ENCODE measurements at regions not wholly inside any gene's neighbourhood (a gene's known extent, or its start where the extent isn't known, plus 50 kb on each side); places are given as distances from the start of the nearest gene placed in this dataset.

- no peak for DNase-seq (ENCODE audit: low read depth, low spot score)
- no peak overlapping the region for H3K4me3 ChIP-seq (ENCODE audit: low read length)
These were observed 95.8 kb downstream of the HMX1 start for GRCh38 chr4:8775751-8776355.

- no peak overlapping the region for H3K4me3 ChIP-seq (ENCODE audit: low read length)
- no peak for DNase-seq (ENCODE audit: low read depth, low spot score)
These were observed 96.5 kb downstream of the HMX1 start for GRCh38 chr4:8775121-8775520.

DNA sequence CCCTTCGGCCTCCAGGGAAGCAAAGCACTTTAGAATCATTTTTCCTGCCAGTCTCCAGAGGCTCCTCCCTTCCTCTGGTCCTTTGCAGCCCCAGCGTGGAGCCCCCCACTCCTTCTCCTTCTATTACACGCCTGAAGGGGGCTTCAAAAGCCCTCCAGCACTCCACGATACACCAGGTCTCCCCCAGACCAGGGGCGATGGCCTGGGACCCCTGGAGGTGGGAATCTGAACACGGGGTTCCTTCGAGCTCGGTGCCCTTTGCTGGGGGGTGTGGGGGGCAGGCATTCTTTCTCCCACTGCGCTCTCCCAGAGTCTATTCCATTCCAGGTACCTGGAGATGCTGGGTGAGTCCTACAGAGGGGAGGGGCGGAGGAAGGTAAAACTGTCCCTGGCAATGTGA is 97.6 kb downstream of the HMX1 start:
- no peak for DNase-seq (ENCODE audit: low read depth, low spot score)

GRCh38 chr4:8773124-8773931 is 98.3 kb downstream of the HMX1 start:
- H3K4me3 ChIP-seq (ENCODE audit: low read length), result no peak overlapping the region
- no peak for DNase-seq (ENCODE audit: low read depth, low spot score)

More for the DNA sequence above, 97.6 kb downstream of the HMX1 start:
- H3K4me3 ChIP-seq (ENCODE audit: low read length), result no peak overlapping the region

DNA sequence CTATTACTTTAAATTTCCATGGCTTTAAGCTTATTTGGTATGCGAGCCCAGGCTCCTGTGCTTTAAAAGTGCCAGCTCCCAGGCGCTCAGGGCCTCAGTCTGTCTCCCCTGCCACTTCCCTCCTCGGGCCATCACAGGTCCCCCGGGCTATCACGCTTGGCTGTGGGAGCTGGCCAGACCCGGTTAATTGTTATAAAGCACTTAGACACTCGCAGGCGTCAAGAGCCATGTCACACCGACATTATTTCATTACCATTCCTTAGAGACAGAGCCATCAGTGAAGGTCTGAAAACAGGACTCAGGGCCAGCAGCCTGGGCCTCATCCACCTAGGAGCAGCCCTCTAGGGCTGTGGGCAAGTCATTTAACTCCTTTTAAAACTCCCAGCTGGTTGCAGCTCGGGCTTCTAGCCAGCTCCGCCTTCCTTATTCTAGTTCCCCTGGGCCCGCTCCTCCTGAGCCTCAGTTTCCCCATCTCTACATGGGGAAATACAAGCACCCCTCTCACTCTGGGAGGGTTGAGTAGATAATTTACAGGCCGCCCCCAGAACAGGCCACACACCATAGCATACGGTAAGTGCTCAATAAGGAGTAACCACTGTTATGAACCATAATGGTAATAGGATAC is 99.0 kb downstream of the HMX1 start:
- H3K4me3 ChIP-seq (ENCODE audit: low read length), result no peak overlapping the region
- DNase-seq (ENCODE audit: low read depth, low spot score), result no peak

DNA sequence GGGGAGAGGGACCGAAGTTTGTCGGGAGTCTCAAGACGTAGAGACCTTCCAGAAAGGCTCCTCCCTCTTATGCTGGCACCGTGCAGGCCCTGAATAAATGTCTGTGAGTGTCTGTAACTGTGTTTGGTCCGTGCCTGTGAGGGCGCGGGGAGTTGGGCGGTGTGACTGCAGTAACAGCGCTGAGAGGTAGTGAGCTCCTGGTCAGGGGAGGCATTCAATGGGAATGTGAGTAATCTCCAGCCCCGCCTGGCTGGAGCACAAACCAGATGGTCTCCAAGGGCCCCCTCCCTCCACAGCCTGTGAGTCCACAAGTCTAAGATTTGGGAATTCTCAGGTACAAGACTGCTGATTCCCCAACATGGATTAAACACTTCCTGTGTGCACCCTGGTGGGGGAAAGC is 100.0 kb downstream of the HMX1 start:
- no peak for DNase-seq (ENCODE audit: low read depth, low spot score)
- H3K4me3 ChIP-seq (ENCODE audit: low read length), result no peak overlapping the region

DNA sequence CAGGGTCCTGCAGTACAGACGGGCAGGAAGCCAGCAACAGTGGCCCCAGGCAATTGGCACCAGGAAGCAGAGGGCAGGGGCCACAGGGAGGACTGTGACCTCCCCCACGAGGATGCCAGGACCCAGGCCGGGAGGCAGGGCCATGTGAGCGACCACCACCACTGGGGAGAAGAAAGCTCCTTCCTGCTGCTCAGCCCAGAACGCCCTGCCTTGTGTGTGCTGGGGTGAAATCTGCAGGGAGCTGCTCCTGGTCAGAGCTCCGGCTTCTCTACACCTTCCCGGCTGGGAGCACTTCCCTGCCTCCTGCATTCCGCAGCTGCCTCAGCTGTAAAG is 100.4 kb downstream of the HMX1 start:
- no peak overlapping the region for H3K4me3 ChIP-seq (ENCODE audit: low read length)
- DNase-seq (ENCODE audit: low read depth, low spot score), result no peak

DNA sequence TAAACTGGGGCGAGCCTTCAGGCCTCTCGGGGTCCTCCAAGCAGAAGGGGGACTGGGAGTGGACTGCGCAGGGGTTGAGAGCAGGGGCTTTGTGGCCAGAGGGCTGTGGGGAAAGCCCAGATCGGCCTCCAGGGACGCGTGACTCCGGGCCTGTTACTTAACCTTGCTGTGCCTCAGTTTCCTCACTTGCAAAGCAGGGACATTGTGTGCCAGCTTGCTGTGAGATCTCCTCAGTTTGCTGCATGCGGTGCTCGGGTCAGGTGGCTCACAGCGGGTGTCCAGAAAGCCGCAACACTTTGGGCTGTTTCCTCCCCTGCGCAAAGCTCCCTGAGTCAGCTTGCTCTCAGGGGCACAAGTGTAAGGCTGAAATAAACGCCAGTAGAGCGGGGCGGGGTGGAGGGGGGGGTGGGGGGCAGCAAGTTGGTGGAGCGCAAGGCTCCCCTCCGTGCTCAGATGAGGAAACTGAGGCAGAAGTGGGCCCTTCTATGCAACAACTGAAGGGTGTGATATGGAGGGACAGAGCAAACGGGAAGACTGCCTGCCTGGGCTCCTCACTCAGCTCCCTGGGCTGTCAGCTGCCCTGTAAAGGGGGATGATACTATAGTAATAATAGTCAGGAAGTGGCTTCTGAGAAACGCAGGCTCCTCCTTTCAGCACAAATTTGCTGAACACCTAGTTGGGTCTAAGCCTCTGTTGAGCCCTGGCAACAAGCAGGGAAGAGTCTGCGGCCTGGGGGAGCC is 101.0 kb downstream of the HMX1 start:
- peak; percentile 6 for DNase-seq (ENCODE audit: low read depth, low spot score)
- no peak overlapping the region for H3K4me3 ChIP-seq (ENCODE audit: low read length)

GRCh38 chr4:8769645-8770517 is 101.8 kb downstream of the HMX1 start:
- no peak for DNase-seq (ENCODE audit: low read depth, low spot score)
- H3K4me3 ChIP-seq (ENCODE audit: low read length), result no peak overlapping the region

GRCh38 chr4:8768357-8768999 is 103.2 kb downstream of the HMX1 start:
- DNase-seq (ENCODE audit: low read depth, low spot score), result no peak
- H3K4me3 ChIP-seq (ENCODE audit: low read length), result no peak overlapping the region

DNA sequence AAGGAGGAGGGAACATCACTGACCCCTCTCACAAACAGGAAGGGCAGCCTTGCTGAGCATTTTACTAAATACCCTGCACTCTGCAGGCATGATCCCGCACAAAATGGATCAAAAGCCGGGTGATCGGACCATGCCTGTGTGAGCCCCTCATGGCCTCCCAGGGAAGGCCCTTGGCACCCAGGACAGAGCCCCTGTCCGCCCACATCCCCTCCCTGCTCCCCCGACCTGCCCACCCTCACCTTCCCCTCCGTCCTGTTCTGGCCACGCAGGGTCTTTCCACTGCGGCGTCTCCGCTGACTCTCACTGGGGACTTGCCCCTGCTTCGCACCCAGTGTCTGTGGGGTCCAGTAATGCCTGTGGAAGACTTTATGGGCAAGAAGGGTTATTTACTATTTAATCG is 105.0 kb downstream of the HMX1 start:
- H3K4me3 ChIP-seq (ENCODE audit: low read length), result no peak overlapping the region

GRCh38 chr4:8765631-8766590 is 105.7 kb downstream of the HMX1 start:
- no peak for DNase-seq (ENCODE audit: low read depth, low spot score)
- H3K4me3 ChIP-seq (ENCODE audit: low read length), result no peak overlapping the region

More for the DNA sequence above, 105.0 kb downstream of the HMX1 start:
- no peak for DNase-seq (ENCODE audit: low read depth, low spot score)

DNA sequence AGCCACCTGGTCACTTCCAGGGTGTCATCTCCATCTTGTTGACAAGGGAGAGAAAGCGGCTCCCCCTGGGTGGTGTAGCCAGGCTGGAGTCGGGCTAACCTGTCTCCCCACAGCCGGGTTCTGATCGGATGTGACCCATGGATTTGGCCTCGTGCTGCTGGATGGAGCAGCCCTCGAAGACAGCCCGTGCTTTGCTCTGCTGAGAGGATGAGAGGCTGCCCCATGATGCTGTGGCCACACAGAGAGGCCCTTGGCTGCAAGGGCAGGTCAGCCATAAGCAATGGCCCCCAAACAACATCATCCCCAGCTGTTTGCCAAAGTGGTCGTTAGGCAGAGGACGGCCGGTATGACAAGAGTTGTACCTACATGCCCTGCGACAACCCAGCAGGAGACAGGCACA is 106.6 kb downstream of the HMX1 start:
- H3K4me3 ChIP-seq (ENCODE audit: low read length), result no peak overlapping the region
- DNase-seq (ENCODE audit: low read depth, low spot score), result no peak

GRCh38 chr4:8763966-8764901 is 107.4 kb downstream of the HMX1 start:
- H3K4me3 ChIP-seq (ENCODE audit: low read length), result no peak overlapping the region
- no peak for DNase-seq (ENCODE audit: low read depth, low spot score)

GRCh38 chr4:8762951-8763735 is 108.5 kb downstream of the HMX1 start:
- DNase-seq (ENCODE audit: low read depth, low spot score), result no peak
- no peak overlapping the region for H3K4me3 ChIP-seq (ENCODE audit: low read length)

GRCh38 chr4:8762356-8762755 is 109.3 kb downstream of the HMX1 start:
- no peak for DNase-seq (ENCODE audit: low read depth, low spot score)
- H3K4me3 ChIP-seq (ENCODE audit: low read length), result no peak overlapping the region
